ENCODE measurements at regions not wholly inside any gene's neighbourhood (a gene's known extent, or its start where the extent isn't known, plus 50 kb on each side); places are given as distances from the start of the nearest gene placed in this dataset.

DNA sequence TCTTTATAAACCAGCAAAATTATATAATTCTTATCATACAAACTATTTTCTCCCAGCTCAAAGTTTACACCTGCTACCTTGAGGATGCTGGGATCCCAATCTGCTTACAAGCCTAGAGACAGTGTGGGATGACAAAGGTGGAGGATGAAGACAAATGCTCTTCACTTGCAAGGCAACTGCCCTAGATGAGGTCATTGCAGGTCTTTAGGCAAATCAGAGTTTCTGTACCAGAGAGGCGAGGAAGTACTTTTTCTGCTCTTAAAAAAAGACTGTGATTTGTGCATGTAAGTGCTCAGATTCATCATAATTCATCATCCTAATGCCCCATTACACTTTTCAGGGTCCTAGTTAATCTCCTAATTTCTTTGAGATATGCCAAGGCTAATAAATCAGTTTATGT, 376.1 kb downstream of the ZPLD1 start:
- H3K27ac ChIP-seq (ENCODE audit: low read depth, low read length) = no peak overlapping the region
- TF ChIP-seq CHD2 (IDR thresholded peaks at IDR 0.05; ENCODE audit: low read length) (no peak), SIRT6 (IDR thresholded peaks at IDR 0.05; ENCODE audit: low read length) (no peak), RAD21 (IDR thresholded peaks at IDR 0.05 in 1 of 2, conservative IDR thresholded peaks at IDR 0.05 in 1 of 2; ENCODE audit: low read depth in 2 of 2, low read length in 2 of 2) (no peak), BRCA1 (IDR thresholded peaks at IDR 0.05; ENCODE audit: low read depth, low read length) (no peak), ATF3 (IDR thresholded peaks at IDR 0.05; ENCODE audit: insufficient read depth, low read depth, low read length) (no peak), BACH1 (IDR thresholded peaks at IDR 0.05; ENCODE audit: low read length) (no peak), POLR2A (IDR thresholded peaks at IDR 0.05; ENCODE audit: control extremely low read depth in 1 of 2, low read depth in 2 of 2, low read length in 2 of 2) (no peak), MAX (IDR thresholded peaks at IDR 0.05) (no peak), NANOG (IDR thresholded peaks at IDR 0.05; ENCODE audit: insufficient read depth, low read depth, low read length, poor library complexity, severe bottlenecking) (no peak), RNF2 (IDR thresholded peaks at IDR 0.05; ENCODE audit: borderline replicate concordance, low read depth, low read length, missing control alignments, poor library complexity, severe bottlenecking) (no peak), RFX5 (IDR thresholded peaks at IDR 0.05; ENCODE audit: borderline replicate concordance, low read depth, low read length) (no peak), TAF1 (IDR thresholded peaks at IDR 0.05; ENCODE audit: low read depth, low read length) (no peak), KDM1A (IDR thresholded peaks at IDR 0.05; ENCODE audit: borderline replicate concordance, low read length) (no peak), EGR1 (IDR thresholded peaks at IDR 0.05; ENCODE audit: borderline replicate concordance, low read depth, low read length) (no peak), NRF1 (IDR thresholded peaks at IDR 0.05; ENCODE audit: low read depth, low read length) (no peak)

More for the DNA sequence above, 376.1 kb downstream of the ZPLD1 start:
- no peak overlapping the region for H2BK20ac ChIP-seq (ENCODE audit: low read length)
- H2BK12ac ChIP-seq (ENCODE audit: low read depth, low read length) = no peak overlapping the region
- ChIA-PET CTCF (ENCODE audit: partially characterized antibody) (no interaction called here), POLR2A (ENCODE audit: partially characterized antibody) (interaction anchor here (0.5 kb wide), 1 partner anchor 582 kb away, joined by 3 read pairs; no protein-coding TSS in a partner anchor)
- DNase-seq (ENCODE audit: low read depth in 1 of 2, low spot score in 2 of 2) (no peak), FAIRE-seq (peak; percentile 7)
- no peaks in the 10 kb centered on the region for H3K79me2 ChIP-seq (ENCODE audit: control insufficient read depth in 1 of 2, insufficient read depth in 2 of 2, low read length in 2 of 2)
- no peaks in the 10 kb centered on the region for H3K4me1 ChIP-seq (replicated peaks in 1 of 4; ENCODE audit: control insufficient read depth in 3 of 4, insufficient read depth in 4 of 4, low read length in 3 of 4)
- no peak overlapping the region for H3K4me2 ChIP-seq (ENCODE audit: insufficient read depth in 1 of 2, low read depth in 2 of 2, low read length in 2 of 2)
- no peak overlapping the region for H2BK120ac ChIP-seq (replicated peaks; ENCODE audit: low read depth, low read length)
- H3K9ac ChIP-seq (replicated peaks in 1 of 4; ENCODE audit: extremely low read depth in 1 of 4, low read depth in 3 of 4, low read length in 3 of 4) = no peak overlapping the region
- H3K23me2 ChIP-seq (ENCODE audit: low read depth, low read length) = no peaks in the 10 kb centered on the region
- H3K27me3 ChIP-seq (replicated peaks in 1 of 4; ENCODE audit: control insufficient read depth in 3 of 4, extremely low read depth in 1 of 4, insufficient read depth in 3 of 4, low read length in 3 of 4) = no peaks in the 10 kb centered on the region
- H2AFZ ChIP-seq (ENCODE audit: low read length) = no peak overlapping the region
- no peaks in the 10 kb centered on the region for H4K20me1 ChIP-seq (replicated peaks in 1 of 2; ENCODE audit: control insufficient read depth in 1 of 2, insufficient read depth in 2 of 2, low read length in 2 of 2)
- H2BK5ac ChIP-seq (ENCODE audit: low read depth, low read length) = no peak overlapping the region
- no peak overlapping the region for H2AK5ac ChIP-seq (ENCODE audit: low read depth, low read length)
- no peak overlapping the region for H3K18ac ChIP-seq (ENCODE audit: extremely low read depth, low read length)
- H4K5ac ChIP-seq (ENCODE audit: insufficient read length, low read depth, low read length) = no peak overlapping the region
- no peak overlapping the region for H3K56ac ChIP-seq (replicated peaks; ENCODE audit: insufficient read length, low read depth, low read length)
- no peak overlapping the region for H3K23ac ChIP-seq (ENCODE audit: insufficient read length)
- no peaks in the 10 kb centered on the region for H3K36me3 ChIP-seq (ENCODE audit: control insufficient read depth in 2 of 4, insufficient read depth in 4 of 4, low read length in 3 of 4)
- no peak overlapping the region for H2BK15ac ChIP-seq (ENCODE audit: low read length)
- no peak overlapping the region for H4K91ac ChIP-seq (replicated peaks; ENCODE audit: insufficient read length, low read length)
- H3K79me1 ChIP-seq (ENCODE audit: low read depth, low read length) = no peaks in the 10 kb centered on the region
- no peak overlapping the region for H3K14ac ChIP-seq (ENCODE audit: insufficient read length)
- no peak overlapping the region for H4K8ac ChIP-seq (ENCODE audit: extremely low read depth, insufficient read depth, low read length)
- WGBS, 2 experiments (ENCODE audit: extremely low coverage in 1 of 2, insufficient coverage in 1 of 2, insufficient read length in 1 of 2, insufficient replicate concordance in 2 of 2, low coverage in 1 of 2, low lambda C conversion rate in 2 of 2, missing lambda C conversion rate in 1 of 2) = 88% methylated on average over 1 of the region's 1 CpG; no CpG with 5 or more reads in 1 of the 2 experiments
- no peaks in the 10 kb centered on the region for H3K9me3 ChIP-seq (ENCODE audit: insufficient read depth in 2 of 2, low read depth in 1 of 2, low read length in 1 of 2)
- H3K4ac ChIP-seq (replicated peaks; ENCODE audit: insufficient read length, low read depth, low read length) = no peak overlapping the region
- no peak overlapping the region for H3K4me3 ChIP-seq (ENCODE audit: extremely low read depth in 1 of 4, insufficient read depth in 2 of 4, low read depth in 3 of 4, low read length in 4 of 4)
